MM.1S (cell line): ENCODE measurements at regions not wholly inside any gene's neighbourhood (a gene's known extent, or its start where the extent isn't known, plus 50 kb on each side); places are given as distances from the start of the nearest gene placed in this dataset.

Experiments
- DNase-seq: peaks from one replicate; pipeline ENCODE4 v3.0.0-alpha.2; 2015
- H2AFZ ChIP-seq: fragments of 300-600 bp; sonication (generic); 2 replicates; pipeline ENCODE4 v1.6.0; 2016; ENCODE audit warnings: antibody characterized with exemption, low read length
- H3F3A ChIP-seq: fragments of 300-600 bp; sonication (generic); 2 replicates; pipeline ENCODE4 v1.6.1; 2016; ENCODE audit warnings: mild to moderate bottlenecking, antibody characterized with exemption, low read length, moderate library complexity, mixed read lengths; ENCODE audit not compliant: insufficient read depth
- H3K27ac ChIP-seq: fragments of 300-600 bp; sonication (generic); 2 replicates; pipeline ENCODE4 v1.5.1; 2016; ENCODE audit warnings: mild to moderate bottlenecking, low read length
- H3K27me3 ChIP-seq: fragments of 300-600 bp; sonication (generic); replicated peaks from 2 replicates; pipeline ENCODE4 v1.6.0; 2016; ENCODE audit warnings: low read length; ENCODE audit not compliant: insufficient read depth
- H3K36me3 ChIP-seq: fragments of 300-600 bp; sonication (generic); replicated peaks from 2 replicates; pipeline ENCODE4 v1.6.1; 2016; ENCODE audit warnings: mild to moderate bottlenecking, low read length, mixed read lengths; ENCODE audit not compliant: insufficient read depth
- H3K4me1 ChIP-seq: fragments of 300-600 bp; sonication (generic); 2 replicates; pipeline ENCODE4 v1.6.1; 2016; ENCODE audit warnings: low read length, mixed read lengths
- H3K4me2 ChIP-seq: fragments of 300-600 bp; sonication (generic); 2 replicates; pipeline ENCODE4 v1.6.0; 2016; ENCODE audit warnings: low read depth, low read length
- H3K4me3 ChIP-seq: fragments of 300-600 bp; sonication (generic); 2 replicates; pipeline ENCODE4 v1.5.1; 2016; ENCODE audit warnings: low read length, mixed read lengths
- H3K79me2 ChIP-seq: fragments of 300-600 bp; sonication (generic); 2 replicates; pipeline ENCODE4 v1.6.1; 2016; ENCODE audit warnings: mixed run types, low read length, mixed read lengths
- H3K9ac ChIP-seq: fragments of 300-600 bp; sonication (generic); 2 replicates; pipeline ENCODE4 v1.6.1; 2016; ENCODE audit warnings: low read length, mixed read lengths
- H3K9me2 ChIP-seq: fragments of 300-600 bp; sonication (generic); replicated peaks from 2 replicates; pipeline ENCODE4 v1.6.1; 2016; ENCODE audit warnings: mild to moderate bottlenecking, low read length, mixed read lengths; ENCODE audit not compliant: insufficient read depth
- H3K9me3 ChIP-seq: fragments of 300-600 bp; sonication (generic); replicated peaks from 2 replicates; pipeline ENCODE4 v1.6.1; 2016; ENCODE audit warnings: mild to moderate bottlenecking, low read length, mixed read lengths; ENCODE audit not compliant: insufficient read depth
- H4K20me1 ChIP-seq: fragments of 300-600 bp; sonication (generic); 2 replicates; pipeline ENCODE4 v1.6.1; 2016; ENCODE audit warnings: mild to moderate bottlenecking, low read length, moderate library complexity, mixed read lengths; ENCODE audit not compliant: insufficient read depth
- EZH2 ChIP-seq: fragments of 300-600 bp; sonication (generic); optimal IDR thresholded peaks from 2 replicates; pipeline ENCODE3; 2017; ENCODE audit warnings: low read depth, mild to moderate bottlenecking, antibody characterized with exemption, low read length, mixed read lengths
- EZH2phosphoT487 ChIP-seq: fragments of 300-600 bp; sonication (generic); IDR thresholded peaks from 2 replicates; pipeline ENCODE4 v1.6.1; 2018; ENCODE audit warnings: antibody characterized with exemption, low read length
- TF ChIP-seq, protein P1 (sequence below): fragments of 300-600 bp; sonication (generic); IDR thresholded peaks from 2 replicates; pipeline ENCODE4 v1.5.1; 2016; ENCODE audit warnings: antibody characterized with exemption, low read length, mixed read lengths

DNA sequence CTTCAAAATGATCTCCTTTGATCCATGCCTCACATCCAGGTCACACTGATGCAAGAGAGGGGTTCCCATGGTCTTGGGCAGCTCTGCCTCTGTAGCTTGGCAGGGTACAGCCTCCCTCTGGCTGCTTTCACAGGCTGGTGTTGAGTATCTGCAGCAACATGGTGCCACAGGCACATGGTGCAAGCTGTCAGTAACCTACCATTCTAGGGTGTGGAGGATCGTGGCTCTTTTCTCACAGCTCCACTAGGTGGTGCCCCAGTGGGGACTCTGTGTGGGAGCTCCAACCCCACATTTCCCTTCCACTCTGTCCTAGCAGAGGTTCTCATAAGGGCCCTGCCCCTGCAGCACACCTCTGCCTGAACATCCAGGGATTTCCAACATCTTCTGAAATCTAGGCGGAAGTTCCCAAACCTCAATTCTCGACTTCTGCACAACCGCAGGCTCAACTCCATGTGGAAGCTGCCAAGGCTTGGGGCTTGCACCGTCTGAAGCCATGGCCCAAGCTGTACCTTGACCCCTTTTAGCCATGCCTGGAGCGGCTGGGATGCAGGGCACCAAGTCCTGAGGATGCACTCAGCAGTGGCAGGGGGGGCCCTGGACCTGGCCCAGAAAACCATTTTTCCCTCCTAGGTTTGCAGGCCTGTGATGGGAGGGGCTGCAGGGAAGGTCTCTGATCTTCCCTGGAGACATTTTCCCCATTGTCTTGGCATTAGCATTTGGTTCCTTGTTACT is 137.8 kb upstream of the NUDT6 start:
- Histone ChIP-seq H2AFZ (no peak overlapping the region), H3K27me3 (no peaks in the 10 kb centered on the region), H4K20me1 (no peaks in the 10 kb centered on the region), H3F3A (no peaks in the 10 kb centered on the region), H3K4me2 (no peak overlapping the region), H3K9me3 (no peaks in the 10 kb centered on the region), H3K4me3 (no peak overlapping the region), H3K36me3 (no peaks in the 10 kb centered on the region), H3K79me2 (no peaks in the 10 kb centered on the region), H3K9ac (no peak overlapping the region), H3K27ac (no peak overlapping the region), H3K9me2 (no peaks in the 10 kb centered on the region), H3K4me1 (no peaks in the 10 kb centered on the region)
- no peak for DNase-seq
- TF ChIP-seq, protein P1, sequence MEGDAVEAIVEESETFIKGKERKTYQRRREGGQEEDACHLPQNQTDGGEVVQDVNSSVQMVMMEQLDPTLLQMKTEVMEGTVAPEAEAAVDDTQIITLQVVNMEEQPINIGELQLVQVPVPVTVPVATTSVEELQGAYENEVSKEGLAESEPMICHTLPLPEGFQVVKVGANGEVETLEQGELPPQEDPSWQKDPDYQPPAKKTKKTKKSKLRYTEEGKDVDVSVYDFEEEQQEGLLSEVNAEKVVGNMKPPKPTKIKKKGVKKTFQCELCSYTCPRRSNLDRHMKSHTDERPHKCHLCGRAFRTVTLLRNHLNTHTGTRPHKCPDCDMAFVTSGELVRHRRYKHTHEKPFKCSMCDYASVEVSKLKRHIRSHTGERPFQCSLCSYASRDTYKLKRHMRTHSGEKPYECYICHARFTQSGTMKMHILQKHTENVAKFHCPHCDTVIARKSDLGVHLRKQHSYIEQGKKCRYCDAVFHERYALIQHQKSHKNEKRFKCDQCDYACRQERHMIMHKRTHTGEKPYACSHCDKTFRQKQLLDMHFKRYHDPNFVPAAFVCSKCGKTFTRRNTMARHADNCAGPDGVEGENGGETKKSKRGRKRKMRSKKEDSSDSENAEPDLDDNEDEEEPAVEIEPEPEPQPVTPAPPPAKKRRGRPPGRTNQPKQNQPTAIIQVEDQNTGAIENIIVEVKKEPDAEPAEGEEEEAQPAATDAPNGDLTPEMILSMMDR: no peak
- TF ChIP-seq EZH2phosphoT487 (no peak), EZH2 (no peak)

GRCh38 chr4:123064390-123064789 is 142.0 kb upstream of the NUDT6 start:
- H3K79me2 ChIP-seq: no peaks in the 10 kb centered on the region

DNA sequence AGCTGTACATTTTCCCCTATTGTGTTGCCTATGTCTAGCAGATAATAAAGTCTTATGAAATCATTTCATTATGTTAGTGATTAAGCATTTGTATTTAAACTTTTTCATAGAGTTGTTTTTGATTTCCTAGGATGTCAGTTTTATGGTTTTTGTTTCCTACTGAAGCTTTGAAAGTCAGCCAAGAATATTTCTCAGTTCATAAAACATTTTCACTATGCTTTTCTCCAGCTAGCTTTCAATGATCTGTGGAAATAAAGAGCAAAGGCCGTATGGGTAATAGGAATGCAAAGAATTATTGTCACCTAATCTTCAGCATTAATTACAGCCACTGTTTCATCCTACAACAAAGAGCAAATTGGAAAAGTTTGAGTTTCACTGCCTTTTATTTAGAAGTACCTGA is 145.7 kb upstream of the NUDT6 start:
- Histone ChIP-seq H3K9ac (no peak overlapping the region), H3K79me2 (no peaks in the 10 kb centered on the region), H3K36me3 (no peaks in the 10 kb centered on the region), H4K20me1 (no peaks in the 10 kb centered on the region), H2AFZ (no peak overlapping the region), H3K9me3 (no peaks in the 10 kb centered on the region), H3K9me2 (no peaks in the 10 kb centered on the region), H3F3A (no peaks in the 10 kb centered on the region), H3K4me2 (no peak overlapping the region), H3K4me1 (no peaks in the 10 kb centered on the region), H3K27me3 (no peaks in the 10 kb centered on the region), H3K4me3 (no peak overlapping the region), H3K27ac (no peak overlapping the region)
- TF ChIP-seq EZH2 (no peak), EZH2phosphoT487 (no peak)
- TF ChIP-seq, protein P1: no peak
- no peak for DNase-seq

More at GRCh38 chr4:123064390-123064789, 142.0 kb upstream of the NUDT6 start:
- TF ChIP-seq EZH2phosphoT487 (no peak), EZH2 (no peak)
- TF ChIP-seq, protein P1: no peak
- Histone ChIP-seq H3K9ac (no peak overlapping the region), H4K20me1 (no peaks in the 10 kb centered on the region), H3K4me1 (no peaks in the 10 kb centered on the region), H3K27ac (no peak overlapping the region), H3K4me2 (no peak overlapping the region), H3K4me3 (no peak overlapping the region), H3F3A (no peaks in the 10 kb centered on the region), H3K9me3 (no peaks in the 10 kb centered on the region), H3K27me3 (no peaks in the 10 kb centered on the region), H3K36me3 (no peaks in the 10 kb centered on the region), H2AFZ (no peak overlapping the region), H3K9me2 (no peaks in the 10 kb centered on the region)
- no peak for DNase-seq
